HEK293 (cell line): ENCODE measurements at regions not wholly inside any gene's neighbourhood (a gene's known extent, or its start where the extent isn't known, plus 50 kb on each side); places are given as distances from the start of the nearest gene placed in this dataset.
A peak's percentile ranks its signal among the peaks of the same experiment; 100 is the strongest.
"Not testable (repeated sequence)": the region's sequence is repeated elsewhere in the genome, so short reads cannot be mapped to it uniquely, and the experiment has no call there.

Source experiments
- CTCF ChIA-PET: fragments of 350-600 bp; formaldehyde crosslinking; extraction: SDS; loops from one replicate; lab custom pipeline; 2021; ENCODE audit warnings: antibody characterized with exemption; lab: Yijun Ruan, JAX
- POLR2A ChIA-PET: fragments of 300-600 bp; formaldehyde crosslinking; extraction: SDS; loops from one replicate; lab custom pipeline; 2020; ENCODE audit warnings: antibody characterized with exemption, inconsistent platforms; lab: Yijun Ruan, JAX
- H3K27ac ChIP-seq: fragments of 200-500 bp; sonication (Bioruptor generic); 2 replicates; pipeline ENCODE4 v1.5.1; 2014; ENCODE audit warnings: low read depth, low read length, control low read depth, inconsistent platforms; ENCODE audit errors: extremely low read depth
- H3K36me3 ChIP-seq, 2 experiments: fragments of 200-500 bp in 1 of 2; sonication (Bioruptor generic) in 1 of 2; 1 replicate in 1 of 2; 2 replicates in 1 of 2; pipeline ENCODE4 v1.5.1; 2014 to 2017; ENCODE audit warnings: inconsistent platforms in 2 of 2, low read length in 2 of 2; ENCODE audit not compliant: control insufficient read depth in 2 of 2, insufficient read depth in 1 of 2
- H3K4me1 ChIP-seq: fragments of 200-500 bp; sonication (Bioruptor generic); 2 replicates; pipeline ENCODE4 v1.5.1; 2014; ENCODE audit warnings: mild to moderate bottlenecking, low read length, inconsistent platforms; ENCODE audit not compliant: control insufficient read depth, insufficient read depth
- H3K4me3 ChIP-seq: 2 replicates; pipeline ENCODE4 v1.5.1; 2011; ENCODE audit warnings: low read depth, mild to moderate bottlenecking, control low read depth, low read length, moderate library complexity
- H3K9me3 ChIP-seq: fragments of 200-500 bp; sonication (Bioruptor generic); 2 replicates; pipeline ENCODE4 v1.5.1; 2014; ENCODE audit warnings: low read depth, low read length, inconsistent platforms; ENCODE audit not compliant: control insufficient read depth, insufficient read depth
- GLIS2 ChIP-seq: fragments of 450-650 bp; formaldehyde crosslinking; IDR thresholded peaks from 2 replicates; pipeline ENCODE4 v1.5.1; 2016; ENCODE audit warnings: missing biosample characterization, missing genetic modification characterization
- HOXD13 ChIP-seq: sonication (generic); formaldehyde crosslinking; IDR thresholded peaks from 2 replicates; pipeline ENCODE4 v1.8.0; 2022; ENCODE audit warnings: missing genetic modification reagents, borderline replicate concordance
- REST ChIP-seq: fragments of 450-650 bp; formaldehyde crosslinking; IDR thresholded peaks from 2 replicates; pipeline ENCODE4 v1.5.1; 2016; ENCODE audit warnings: missing biosample characterization, missing genetic modification characterization
- SP2 ChIP-seq: fragments of 450-650 bp; formaldehyde crosslinking; IDR thresholded peaks from 2 replicates; pipeline ENCODE4 v1.5.1; 2016; ENCODE audit warnings: missing biosample characterization, missing genetic modification characterization
- ZBTB17 ChIP-seq: fragments of 450-650 bp; formaldehyde crosslinking; IDR thresholded peaks from 2 replicates; pipeline ENCODE4 v1.5.1; 2016; ENCODE audit warnings: missing biosample characterization, missing genetic modification characterization
- ZNF26 ChIP-seq: fragments of 450-650 bp; formaldehyde crosslinking; IDR thresholded peaks from 2 replicates; pipeline ENCODE4 v1.5.1; 2016; ENCODE audit warnings: missing biosample characterization, missing genetic modification characterization
- ZNF280C ChIP-seq: fragments of 450-650 bp; formaldehyde crosslinking; IDR thresholded peaks from 2 replicates; pipeline ENCODE4 v1.5.1; 2016; ENCODE audit warnings: missing biosample characterization, missing genetic modification characterization
- ZNF292 ChIP-seq: fragments of 450-650 bp; formaldehyde crosslinking; IDR thresholded peaks from 2 replicates; pipeline ENCODE4 v1.5.1; 2016; ENCODE audit warnings: low read depth, missing biosample characterization, missing genetic modification characterization, borderline replicate concordance
- ZNF354C ChIP-seq: fragments of 450-650 bp; formaldehyde crosslinking; IDR thresholded peaks from 2 replicates; pipeline ENCODE4 v1.5.1; 2016; ENCODE audit warnings: missing biosample characterization, missing genetic modification characterization, low read depth, borderline replicate concordance
- ZNF561 ChIP-seq: fragments of 450-650 bp; IDR thresholded peaks from 2 replicates; pipeline ENCODE4 v1.5.1; 2018; ENCODE audit warnings: missing biosample characterization, missing genetic modification characterization, borderline replicate concordance
- ZNF585B ChIP-seq: fragments of 450-650 bp; formaldehyde crosslinking; IDR thresholded peaks from 2 replicates; pipeline ENCODE4 v1.5.1; 2016; ENCODE audit warnings: missing biosample characterization, missing genetic modification characterization
- ZSCAN5A ChIP-seq: fragments of 450-650 bp; formaldehyde crosslinking; IDR thresholded peaks from 2 replicates; pipeline ENCODE4 v1.5.1; 2016; ENCODE audit warnings: missing biosample characterization, missing genetic modification characterization

GRCh38 chr11:10955616-10956015, 97.8 kb upstream of the ZBED5 start:
- Histone ChIP-seq H3K27ac (no peak overlapping the region), H3K4me3 (no peak overlapping the region), H3K36me3 (no peaks in the 10 kb centered on the region), H3K4me1 (no peaks in the 10 kb centered on the region), H3K9me3 (no peaks in the 10 kb centered on the region)
- POLR2A ChIA-PET = no interaction called here
- TF ChIP-seq ZBTB17 (tag by site-specific recombination) (no peak), ZNF585B (tag by site-specific recombination) (peak; percentile 67)
- CTCF ChIA-PET = interaction anchor here (0.7 to 1.4 kb wide), 2 partner anchors 21 to 66 kb away, joined by 3 read pairs; no protein-coding TSS in a partner anchor

- H3K4me3 ChIP-seq = no peak overlapping the region
- H3K27ac ChIP-seq = no peak overlapping the region
- no peaks in the 10 kb centered on the region for H3K9me3 ChIP-seq
- TF ChIP-seq HOXD13 (CRISPR knock-in tag) = no peak
- no peak for TF ChIP-seq ZSCAN5A (tag by site-specific recombination)
- no peak for TF ChIP-seq ZNF292
- no peak for TF ChIP-seq ZNF26 (tag by site-specific recombination)
- TF ChIP-seq ZNF354C (tag by site-specific recombination) = no peak
- TF ChIP-seq ZNF280C (tag by site-specific recombination) = no peak
- TF ChIP-seq ZBTB17 (tag by site-specific recombination) = no peak
- no peak for TF ChIP-seq SP2 (tag by site-specific recombination)
- no peak for TF ChIP-seq GLIS2 (tag by site-specific recombination)
- TF ChIP-seq, all 188 proteins: peak for 0
- ChIA-PET POLR2A (no interaction called here), CTCF (interaction anchor here (1.0 kb wide), 1 partner anchor 74 kb away, joined by 4 read pairs; no protein-coding TSS in a partner anchor)
- no peaks in the 10 kb centered on the region for H3K4me1 ChIP-seq
- H3K36me3 ChIP-seq = no peaks in the 10 kb centered on the region
Measured at GRCh38 chr11:10954184-10954583, 96.3 kb upstream of the ZBED5 start.

- TF ChIP-seq ZNF561 (tag by site-specific recombination) (no peak), REST (no peak)
- Histone ChIP-seq H3K27ac (no peak overlapping the region), H3K36me3 (no peaks in the 10 kb centered on the region), H3K9me3 (no peaks in the 10 kb centered on the region), H3K4me1 (no peaks in the 10 kb centered on the region), H3K4me3 (no peak overlapping the region)
- ChIA-PET POLR2A (interaction anchor here (1.1 kb wide), 1 partner anchor 145 kb away, joined by 3 read pairs; no protein-coding TSS in a partner anchor), CTCF (interaction anchor here (0.7 to 1.1 kb wide), 2 partner anchors 19 to 27 kb away, joined by 3 read pairs; no protein-coding TSS in a partner anchor)
Measured at GRCh38 chr11:10952872-10953271, 95.0 kb upstream of the ZBED5 start.

GRCh38 chr11:10947935-10948334, 90.1 kb upstream of the ZBED5 start:
- H3K36me3 ChIP-seq, POLR2A ChIA-PET, H3K4me1 ChIP-seq, H3K9me3 ChIP-seq, H3K27ac ChIP-seq, H3K4me3 ChIP-seq: not testable (repeated sequence)
- CTCF ChIA-PET = interaction anchor here (1.6 kb wide), 1 partner anchor 81 kb away, joined by 3 read pairs; no protein-coding TSS in a partner anchor
